Ascending aorta (tissue), 2 donors: ENCODE measurements at regions not wholly inside any gene's neighbourhood (a gene's known extent, or its start where the extent isn't known, plus 50 kb on each side); places are given as distances from the start of the nearest gene placed in this dataset.

Source experiments
- DNase-seq, 2 donors: peaks; one replicate each; pipeline ENCODE4 v3.0.0-alpha.2; 2019; ENCODE audit warnings: low spot score in 2 of 2
- H3K27ac ChIP-seq, 2 donors: fragments of 200-600 bp; sonication (generic); one replicate each; pipeline ENCODE4 v1.5.1; 2016 to 2017; ENCODE audit warnings: mild to moderate bottlenecking in 1 of 2
- H3K27me3 ChIP-seq: fragments of 200-600 bp; sonication (generic); one replicate; pipeline ENCODE4 v1.5.1; 2017
- H3K36me3 ChIP-seq, 2 donors: fragments of 200-600 bp; sonication (generic); one replicate each; pipeline ENCODE4 v1.5.1; 2016
- H3K4me1 ChIP-seq, 2 donors: fragments of 200-600 bp; sonication (generic); one replicate each; pipeline ENCODE4 v1.5.1; 2016 to 2017; ENCODE audit warnings: mild to moderate bottlenecking in 1 of 2
- H3K4me3 ChIP-seq, 2 donors: fragments of 200-600 bp; sonication (generic); one replicate each; pipeline ENCODE4 v1.5.1; 2016 to 2017; ENCODE audit warnings: mild to moderate bottlenecking in 1 of 2
- H3K9me3 ChIP-seq, 2 donors: fragments of 200-600 bp; sonication (generic); one replicate each; pipeline ENCODE4 v1.5.1; 2016
- CTCF ChIP-seq, 3 experiments: fragments of 200-600 bp in 2 of 3; fragments of 450-650 bp in 1 of 3; sonication (generic) in 2 of 3; IDR thresholded peaks; one replicate each; pipeline ENCODE4 v1.5.1; 2016 to 2019; ENCODE audit warnings: antibody characterized with exemption in 3 of 3, mild to moderate bottlenecking in 1 of 3, moderate library complexity in 1 of 3
- intact Hi-C: fragments of 100-400 bp; cut with DNase I; formaldehyde crosslinking; loops from one replicate; pipeline ENCODE4 v1.15.1; 2023

DNA sequence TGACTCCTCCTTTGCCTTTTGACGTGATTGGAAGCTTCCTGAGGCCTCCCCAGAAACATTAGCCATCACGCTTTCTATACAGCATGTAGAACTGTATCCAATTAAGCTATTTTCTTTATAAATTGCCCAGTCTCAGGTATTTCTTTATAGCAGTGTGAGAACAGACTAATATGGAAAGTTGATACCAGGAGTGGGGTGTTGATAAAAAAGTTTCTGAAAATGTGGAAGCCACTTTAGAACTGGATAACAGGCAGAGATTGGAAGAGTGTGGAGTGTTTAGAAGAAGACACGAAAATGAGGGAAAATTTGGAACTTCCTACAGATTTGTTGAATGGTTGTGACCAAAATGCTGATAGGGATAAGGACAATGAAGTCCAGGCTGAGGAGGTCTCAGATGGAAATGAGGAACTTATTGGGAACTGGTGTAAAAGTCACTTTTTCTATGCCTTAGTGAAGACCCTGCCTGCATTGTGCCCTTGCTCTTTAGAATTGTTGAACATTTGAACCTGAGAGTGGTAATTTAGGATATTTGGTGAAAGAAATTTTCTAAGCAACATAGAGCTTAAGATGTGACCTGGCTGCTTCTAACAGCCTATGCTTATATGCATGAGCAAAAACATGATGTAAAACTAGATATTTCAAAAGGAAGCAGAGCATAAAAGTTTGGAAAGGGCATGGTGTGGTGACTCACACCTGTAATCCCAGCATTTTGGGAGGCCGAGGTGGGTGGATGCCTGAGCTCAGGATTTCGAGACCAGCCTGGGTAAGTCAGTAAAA, 969.7 kb downstream of the DSC3 start:
- no peaks in the 10 kb centered on the region for H3K27me3 ChIP-seq
- TF ChIP-seq CTCF (IDR thresholded peaks at IDR 0.05) = no peak
- intact Hi-C loops = no loop called here
- H3K4me3 ChIP-seq = no peak overlapping the region
- H3K9me3 ChIP-seq = peaks cover 10 to 18% of the 10 kb centered on the region in 2 donors
- no peak for DNase-seq
- no peaks in the 10 kb centered on the region for H3K4me1 ChIP-seq
- no peaks in the 10 kb centered on the region for H3K36me3 ChIP-seq
- H3K27ac ChIP-seq = no peak overlapping the region

DNA sequence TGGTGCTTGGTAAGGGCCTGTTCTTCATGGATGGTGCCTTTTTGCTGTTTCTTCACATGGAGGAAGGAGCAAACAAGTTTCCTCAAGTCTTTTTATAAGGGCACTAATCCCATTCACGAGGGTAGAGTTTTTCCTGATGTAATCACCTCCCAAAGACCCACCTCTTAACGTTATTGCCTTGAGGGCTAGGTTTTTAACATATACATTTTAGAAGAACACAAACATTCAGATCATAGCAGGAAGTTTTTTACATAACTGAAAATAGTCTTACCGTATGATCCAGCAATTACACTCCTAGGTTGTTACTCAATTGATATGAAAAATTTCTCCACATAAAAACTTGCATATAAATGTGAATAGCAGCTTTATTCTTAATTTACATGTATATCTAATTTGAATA, 976.3 kb downstream of the DSC3 start:
- Histone ChIP-seq H3K27me3 (no peaks in the 10 kb centered on the region), H3K4me3 (no peak overlapping the region), H3K36me3 (no peaks in the 10 kb centered on the region), H3K9me3 (no peaks in the 10 kb centered on the region), H3K4me1 (no peaks in the 10 kb centered on the region), H3K27ac (no peak overlapping the region)
- no peak for TF ChIP-seq CTCF (IDR thresholded peaks at IDR 0.05)
- intact Hi-C loops = no loop called here
- no peak for DNase-seq

DNA sequence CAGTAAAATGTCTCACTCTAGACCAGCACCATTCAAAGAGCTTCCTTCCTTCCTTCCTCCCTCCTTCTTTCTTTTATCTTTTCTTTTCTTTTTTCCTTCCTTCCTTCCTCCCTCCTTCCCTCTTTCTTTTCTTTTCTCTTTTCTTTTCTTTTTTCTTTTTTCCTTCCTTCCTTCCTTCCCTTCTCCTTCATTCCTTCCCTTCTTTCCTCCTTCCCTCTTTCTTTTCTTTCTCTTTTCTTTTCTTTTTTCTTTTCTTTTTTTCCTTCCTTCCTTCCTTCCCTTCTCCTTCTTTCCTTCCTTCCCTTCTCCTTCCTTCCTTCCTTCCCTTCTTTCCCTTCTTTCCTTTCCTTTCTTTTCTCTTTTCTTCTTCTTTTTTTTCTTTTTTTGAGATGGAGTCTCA, 985.1 kb downstream of the DSC3 start:
- DNase-seq = no peak
- H3K4me3 ChIP-seq = no peak overlapping the region
- no peaks in the 10 kb centered on the region for H3K9me3 ChIP-seq
- no peaks in the 10 kb centered on the region for H3K4me1 ChIP-seq
- intact Hi-C loops = no loop called here
- no peak overlapping the region for H3K27ac ChIP-seq
- no peaks in the 10 kb centered on the region for H3K36me3 ChIP-seq
- TF ChIP-seq CTCF (IDR thresholded peaks at IDR 0.05) = no peak
- H3K27me3 ChIP-seq = no peaks in the 10 kb centered on the region

GRCh38 chr18:30056528-30056927, 986.0 kb downstream of the DSC3 start:
- no peak overlapping the region for H3K27ac ChIP-seq
- TF ChIP-seq CTCF (IDR thresholded peaks at IDR 0.05) = no peak
- DNase-seq = no peak
- no peaks in the 10 kb centered on the region for H3K27me3 ChIP-seq
- no peak overlapping the region for H3K4me3 ChIP-seq
- H3K9me3 ChIP-seq = no peaks in the 10 kb centered on the region
- no peaks in the 10 kb centered on the region for H3K4me1 ChIP-seq
- intact Hi-C loops = no loop called here
- H3K36me3 ChIP-seq = no peaks in the 10 kb centered on the region

DNA sequence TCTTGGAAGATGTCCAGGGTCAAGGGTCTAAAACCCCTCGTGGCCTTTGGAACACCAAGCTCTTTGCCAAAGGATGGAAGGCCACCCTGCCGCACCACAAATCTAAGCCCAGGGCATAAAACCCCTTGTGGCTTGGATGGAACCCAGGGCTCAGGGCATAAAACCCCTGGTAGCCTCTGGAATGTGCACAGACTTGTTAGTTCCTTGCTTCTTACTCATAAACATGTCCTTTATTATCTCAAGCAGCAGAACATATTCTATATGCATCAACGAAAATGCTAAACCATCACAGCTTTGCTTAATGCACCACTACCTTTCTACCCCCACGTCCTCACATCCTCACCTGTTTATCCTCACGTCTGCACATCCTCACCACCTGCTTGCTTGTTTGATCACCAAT, 998.0 kb downstream of the DSC3 start:
- no peaks in the 10 kb centered on the region for H3K9me3 ChIP-seq
- H3K4me3 ChIP-seq = no peak overlapping the region
- no peaks in the 10 kb centered on the region for H3K27me3 ChIP-seq
- intact Hi-C loops = no loop called here
- DNase-seq = no peak
- H3K4me1 ChIP-seq = no peaks in the 10 kb centered on the region
- H3K27ac ChIP-seq = no peak overlapping the region
- no peak for TF ChIP-seq CTCF (IDR thresholded peaks at IDR 0.05)
- no peaks in the 10 kb centered on the region for H3K36me3 ChIP-seq

DNA sequence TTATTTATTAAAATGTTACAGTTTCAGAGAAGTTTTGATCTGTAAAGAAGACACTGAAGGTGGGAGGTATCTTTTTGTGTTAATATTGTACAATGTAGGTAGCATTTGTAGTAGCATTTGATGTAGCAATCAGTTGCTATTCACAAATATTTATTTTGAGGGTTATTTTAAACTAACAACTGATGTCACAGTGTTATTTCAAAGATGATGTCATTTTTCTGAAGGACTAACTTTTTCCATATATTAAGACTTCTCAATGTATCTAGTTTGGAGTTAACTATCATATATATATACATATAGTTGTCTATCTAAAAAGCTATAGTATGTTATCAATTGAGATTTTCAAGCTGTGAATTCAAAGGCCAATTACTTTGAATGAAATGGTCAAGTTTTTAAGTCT, 1003.3 kb downstream of the DSC3 start:
- Histone ChIP-seq H3K9me3 (no peaks in the 10 kb centered on the region), H3K27ac (no peak overlapping the region), H3K27me3 (no peaks in the 10 kb centered on the region), H3K36me3 (no peaks in the 10 kb centered on the region), H3K4me1 (no peaks in the 10 kb centered on the region), H3K4me3 (no peak overlapping the region)
- TF ChIP-seq CTCF (IDR thresholded peaks at IDR 0.05) = no peak
- intact Hi-C loops = no loop called here
- DNase-seq = no peak
